Coronary artery (tissue), 2 donors: ENCODE measurements at regions not wholly inside any gene's neighbourhood (a gene's known extent, or its start where the extent isn't known, plus 50 kb on each side); places are given as distances from the start of the nearest gene placed in this dataset.

Experiments used
- DNase-seq: peaks from one replicate; pipeline ENCODE4 v3.0.0-alpha.2; 2017; ENCODE audit warnings: low spot score
- H3K27ac ChIP-seq, 2 donors: fragments of 200-600 bp; sonication (generic); one replicate each; pipeline ENCODE4 v1.5.1; 2016 to 2019
- H3K4me3 ChIP-seq: fragments of 200-600 bp; sonication (generic); 2 replicates; pipeline ENCODE4 v1.5.1; 2016; ENCODE audit warnings: mild to moderate bottlenecking, moderate library complexity
- TF ChIP-seq, protein P1 (sequence below): fragments of 200-600 bp; sonication (generic); IDR thresholded peaks from one replicate; pipeline ENCODE4 v1.5.1; 2019; ENCODE audit warnings: antibody characterized with exemption

DNA sequence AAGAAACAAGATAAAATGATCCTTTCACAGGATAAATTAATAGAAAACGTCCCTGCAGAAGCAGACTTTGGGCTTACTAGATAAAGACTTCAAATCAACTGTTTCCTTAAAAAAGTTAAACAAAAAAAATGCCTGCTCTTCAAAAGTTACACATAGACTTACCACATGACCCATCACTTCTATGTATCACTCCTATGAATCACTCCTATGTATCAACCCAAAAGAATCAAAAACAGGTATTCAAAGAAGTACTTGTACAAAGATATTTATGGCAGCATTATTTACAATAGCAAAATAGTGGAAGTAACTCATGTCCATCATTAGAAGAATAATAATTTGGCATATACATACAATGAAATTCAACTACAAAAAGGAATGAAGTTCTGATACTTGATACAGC, 56.3 kb upstream of the PRDM9 start:
- Histone ChIP-seq H3K4me3 (no peak overlapping the region), H3K27ac (no peak overlapping the region)
- no peak for DNase-seq
- TF ChIP-seq, protein P1, sequence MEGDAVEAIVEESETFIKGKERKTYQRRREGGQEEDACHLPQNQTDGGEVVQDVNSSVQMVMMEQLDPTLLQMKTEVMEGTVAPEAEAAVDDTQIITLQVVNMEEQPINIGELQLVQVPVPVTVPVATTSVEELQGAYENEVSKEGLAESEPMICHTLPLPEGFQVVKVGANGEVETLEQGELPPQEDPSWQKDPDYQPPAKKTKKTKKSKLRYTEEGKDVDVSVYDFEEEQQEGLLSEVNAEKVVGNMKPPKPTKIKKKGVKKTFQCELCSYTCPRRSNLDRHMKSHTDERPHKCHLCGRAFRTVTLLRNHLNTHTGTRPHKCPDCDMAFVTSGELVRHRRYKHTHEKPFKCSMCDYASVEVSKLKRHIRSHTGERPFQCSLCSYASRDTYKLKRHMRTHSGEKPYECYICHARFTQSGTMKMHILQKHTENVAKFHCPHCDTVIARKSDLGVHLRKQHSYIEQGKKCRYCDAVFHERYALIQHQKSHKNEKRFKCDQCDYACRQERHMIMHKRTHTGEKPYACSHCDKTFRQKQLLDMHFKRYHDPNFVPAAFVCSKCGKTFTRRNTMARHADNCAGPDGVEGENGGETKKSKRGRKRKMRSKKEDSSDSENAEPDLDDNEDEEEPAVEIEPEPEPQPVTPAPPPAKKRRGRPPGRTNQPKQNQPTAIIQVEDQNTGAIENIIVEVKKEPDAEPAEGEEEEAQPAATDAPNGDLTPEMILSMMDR = no peak

DNA sequence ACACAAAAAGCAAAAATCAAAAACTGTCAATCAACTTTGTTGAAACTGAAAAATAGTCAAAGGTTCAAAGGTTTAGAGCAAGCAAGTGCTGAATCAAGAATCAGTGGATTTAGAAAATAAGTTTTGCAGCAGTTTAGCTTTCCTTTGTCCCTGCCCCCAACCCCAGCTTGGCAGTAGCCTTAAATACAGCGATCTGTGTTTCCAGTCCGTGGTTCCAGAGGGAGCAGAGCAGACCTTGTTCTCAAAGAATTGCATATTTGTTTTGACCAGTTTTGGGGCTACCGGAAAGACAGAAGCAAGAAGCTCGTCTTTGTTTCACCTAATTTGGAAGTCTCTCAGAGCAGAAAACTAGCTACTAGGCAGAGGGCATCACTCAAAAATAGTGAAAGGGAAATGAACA, 57.2 kb upstream of the PRDM9 start:
- Histone ChIP-seq H3K4me3 (peak overlapping the region; percentile 21), H3K27ac (no peak overlapping the region)
- TF ChIP-seq, protein P1 = no peak
- DNase-seq = no peak

GRCh38 chr5:23448627-23449026, 58.8 kb upstream of the PRDM9 start:
- Histone ChIP-seq H3K27ac (no peak overlapping the region), H3K4me3 (no peak overlapping the region)
- TF ChIP-seq, protein P1 = no peak
- DNase-seq = no peak

DNA sequence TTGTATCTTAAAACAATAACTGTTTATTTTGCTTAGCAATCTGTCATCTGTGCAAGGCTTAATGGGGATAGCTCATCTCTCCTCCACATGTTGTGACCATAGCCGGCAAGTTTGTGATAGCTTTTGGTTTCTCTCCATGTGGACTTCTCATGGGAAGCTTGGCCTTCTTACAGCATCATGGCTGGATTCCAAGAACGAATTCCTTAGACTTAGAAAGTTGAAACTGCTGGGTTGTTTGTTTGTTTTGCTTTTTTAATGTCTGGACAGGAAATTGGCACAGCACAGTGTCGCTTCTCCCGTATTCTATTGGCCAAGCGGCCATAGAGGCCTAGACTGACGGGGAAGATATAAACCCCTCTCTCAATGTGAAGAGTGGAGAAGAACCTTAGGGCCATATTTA, 61.0 kb upstream of the PRDM9 start:
- Histone ChIP-seq H3K27ac (no peak overlapping the region), H3K4me3 (peak overlapping the region; percentile 22)
- DNase-seq = no peak
- TF ChIP-seq, protein P1 = no peak

DNA sequence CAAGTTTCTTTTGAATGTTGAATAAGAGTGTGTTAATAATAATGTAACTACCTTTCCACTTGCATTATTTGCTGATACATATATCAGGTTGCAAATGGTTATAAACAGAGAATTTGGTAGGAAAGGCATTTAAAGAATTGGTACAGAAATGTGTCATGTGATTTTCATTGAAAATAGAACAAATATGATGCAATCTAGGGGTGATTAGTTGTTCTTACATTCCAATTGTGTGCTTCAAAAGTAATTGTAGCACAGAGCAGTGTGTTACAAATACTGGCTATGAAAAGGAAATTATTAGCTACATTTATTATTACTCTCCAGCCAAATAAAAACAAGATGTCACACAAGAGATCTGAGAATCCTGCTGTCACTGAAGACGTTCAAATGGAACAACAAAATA, 61.8 kb upstream of the PRDM9 start:
- Histone ChIP-seq H3K4me3 (no peak overlapping the region), H3K27ac (no peak overlapping the region)
- no peak for DNase-seq
- TF ChIP-seq, protein P1 = no peak

DNA sequence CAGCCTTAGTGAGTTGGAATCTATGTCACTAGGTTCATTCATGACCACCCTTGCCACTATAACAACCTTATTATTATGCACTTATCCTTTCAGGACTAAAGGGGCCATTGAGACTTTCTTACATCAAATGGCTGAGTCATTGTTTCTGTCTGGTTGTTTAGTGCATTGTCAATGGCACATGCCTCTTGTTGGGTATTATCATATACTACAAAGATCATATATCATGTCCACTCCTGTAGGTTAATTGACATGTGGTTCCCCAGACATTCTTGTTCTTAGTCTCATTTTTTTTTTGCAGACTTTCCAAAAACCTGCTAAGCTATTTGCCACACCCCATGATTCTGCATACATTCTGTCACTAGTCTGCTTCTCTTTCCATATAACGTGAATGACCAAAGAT, 66.7 kb upstream of the PRDM9 start:
- TF ChIP-seq, protein P1 = no peak
- no peak overlapping the region for H3K27ac ChIP-seq
- no peak for DNase-seq
- H3K4me3 ChIP-seq = no peak overlapping the region

GRCh38 chr5:23437011-23437410, 70.4 kb upstream of the PRDM9 start:
- DNase-seq = no peak
- Histone ChIP-seq H3K4me3 (no peak overlapping the region), H3K27ac (no peak overlapping the region)
- TF ChIP-seq, protein P1 = no peak
